DMS53 treated with DMSO at 0.1 percent for 48 hours (cell line): ENCODE measurements at regions not wholly inside any gene's neighbourhood (a gene's known extent, or its start where the extent isn't known, plus 50 kb on each side); places are given as distances from the start of the nearest gene placed in this dataset.

Experiments used
- DNase-seq: peaks from one replicate; lab custom pipeline; 2025; ENCODE audit not compliant: unreplicated experiment; lab: John Stamatoyannopoulos, UW

DNA sequence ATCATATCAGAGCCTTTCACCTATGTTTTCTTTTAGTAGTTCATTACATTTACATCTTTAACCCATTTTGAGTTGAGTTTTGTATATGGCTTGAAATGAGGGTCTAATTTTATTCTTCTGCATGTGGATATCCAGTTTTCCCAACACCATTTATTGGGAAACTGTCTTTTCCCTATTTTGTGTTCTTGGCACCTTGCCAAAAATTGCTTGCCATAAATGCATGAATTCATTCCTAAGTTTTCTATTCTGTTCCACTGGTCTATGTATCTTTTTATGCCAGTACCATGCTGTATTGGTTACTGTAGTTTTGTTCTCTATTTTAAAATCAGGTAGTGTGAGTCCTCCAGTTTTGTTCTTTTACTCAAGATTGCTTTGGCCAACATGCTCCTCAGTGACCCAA, 144.0 kb upstream of the OBI1 start:
- no peak for DNase-seq

DNA sequence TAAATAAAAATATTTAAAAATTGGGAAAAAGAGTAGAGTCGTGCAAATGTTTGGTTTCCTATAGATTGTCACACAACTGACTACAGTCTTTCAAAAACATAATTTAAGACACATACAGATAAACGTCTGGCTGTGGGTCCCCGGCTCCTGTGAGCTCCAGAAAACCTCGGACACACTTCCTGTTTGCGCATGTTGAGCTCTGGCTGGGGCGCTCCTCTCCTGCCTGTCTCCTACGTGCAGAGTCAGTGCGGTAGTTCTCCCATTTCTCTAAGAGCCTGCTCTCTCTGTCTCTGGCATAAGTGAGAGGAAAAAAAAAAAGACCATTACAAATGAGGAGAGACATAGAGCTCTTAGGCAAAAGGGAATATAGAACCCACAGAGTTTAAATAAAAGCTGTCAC, 128.2 kb upstream of the OBI1 start:
- DNase-seq: no peak

DNA sequence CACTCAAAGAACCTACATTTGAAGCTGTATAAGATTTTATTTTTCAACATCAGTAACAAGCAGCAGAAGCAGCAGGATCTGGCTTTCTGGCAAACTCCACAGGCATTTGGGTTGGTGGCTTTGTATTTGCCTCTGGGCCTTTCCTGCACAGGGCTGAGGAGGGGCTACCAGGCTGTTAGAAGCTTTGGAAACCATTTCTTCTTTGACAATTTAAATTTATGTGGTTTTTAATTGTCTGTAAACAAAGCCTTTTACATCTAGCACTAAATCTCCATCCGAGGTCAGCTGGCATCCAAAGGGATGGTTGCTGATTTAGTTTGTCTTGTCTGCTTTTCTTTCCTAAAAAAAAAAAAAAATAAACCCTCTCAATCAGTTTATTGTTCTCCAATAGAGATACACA, 127.5 kb upstream of the OBI1 start:
- no peak for DNase-seq

DNA sequence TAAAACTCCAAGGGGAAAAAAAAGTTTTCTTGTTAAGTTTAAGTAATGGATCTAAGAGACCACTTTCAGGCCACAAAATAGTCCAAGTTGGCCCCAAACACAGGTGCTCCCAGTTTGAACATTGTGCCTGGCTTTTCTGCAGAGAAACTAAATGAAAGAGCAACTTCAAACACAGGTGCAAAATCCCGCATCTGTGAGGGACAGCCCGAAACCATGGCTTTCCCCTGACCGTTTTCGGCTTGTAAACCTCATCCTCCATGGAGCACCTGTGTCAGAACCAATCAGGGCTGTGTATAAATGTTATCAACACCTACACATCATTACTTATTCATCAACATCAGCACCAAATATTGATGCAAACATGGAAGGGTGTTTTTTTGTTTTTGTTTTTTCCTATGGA, 126.8 kb upstream of the OBI1 start:
- no peak for DNase-seq

DNA sequence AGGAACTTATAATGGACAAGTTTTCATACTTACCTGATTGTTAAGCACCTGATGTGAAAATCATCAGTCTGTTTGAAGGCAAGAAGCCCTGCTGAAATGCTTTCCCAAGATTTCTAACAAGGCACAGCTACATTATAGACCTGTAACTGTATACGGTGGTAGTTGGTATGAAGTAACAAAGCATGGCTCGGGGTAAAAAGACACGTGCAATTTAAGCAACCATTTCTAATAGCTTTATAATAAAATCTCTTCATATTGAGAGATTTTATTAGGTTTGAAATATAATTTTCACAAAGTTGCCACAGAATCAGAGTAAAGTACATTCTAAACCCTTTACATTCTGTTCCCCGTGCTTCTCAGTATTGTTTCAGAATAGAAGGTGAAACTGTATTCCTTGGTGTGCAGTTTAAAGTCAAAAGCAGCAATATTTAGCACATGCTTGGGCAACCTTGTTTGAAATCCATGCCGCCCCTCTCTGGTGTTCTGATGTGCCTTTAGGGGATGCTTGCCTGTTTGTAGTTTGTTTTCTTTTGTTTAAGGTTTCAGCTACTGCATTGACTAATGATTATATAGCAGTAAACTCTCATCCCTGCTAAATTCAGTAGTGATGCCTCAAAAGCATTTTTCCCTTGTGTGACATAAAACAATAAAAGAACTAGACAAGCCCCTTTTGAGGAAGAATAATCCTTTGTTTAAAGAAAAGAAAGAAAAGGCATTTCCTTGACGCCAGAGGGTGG, 125.2 kb upstream of the OBI1 start:
- DNase-seq: no peak

DNA sequence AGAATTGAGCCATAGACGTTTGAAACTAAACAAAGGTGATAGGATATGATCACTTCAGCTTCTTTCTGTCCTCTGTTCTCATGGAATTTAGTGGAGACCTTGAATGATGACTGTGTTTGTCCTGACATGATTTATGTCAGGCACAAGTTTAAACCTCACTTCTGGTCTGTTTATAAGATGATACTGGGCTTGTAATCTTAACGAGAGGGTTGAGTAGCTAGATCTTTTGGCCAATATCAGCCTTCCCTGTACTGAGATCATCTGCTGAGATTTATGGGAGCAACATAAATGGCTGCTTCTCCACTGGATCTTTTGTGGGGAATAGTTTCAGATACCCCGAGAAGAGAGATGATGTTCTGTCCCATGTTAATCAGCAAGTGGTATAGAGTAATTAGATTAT, 121.8 kb upstream of the OBI1 start:
- no peak for DNase-seq

DNA sequence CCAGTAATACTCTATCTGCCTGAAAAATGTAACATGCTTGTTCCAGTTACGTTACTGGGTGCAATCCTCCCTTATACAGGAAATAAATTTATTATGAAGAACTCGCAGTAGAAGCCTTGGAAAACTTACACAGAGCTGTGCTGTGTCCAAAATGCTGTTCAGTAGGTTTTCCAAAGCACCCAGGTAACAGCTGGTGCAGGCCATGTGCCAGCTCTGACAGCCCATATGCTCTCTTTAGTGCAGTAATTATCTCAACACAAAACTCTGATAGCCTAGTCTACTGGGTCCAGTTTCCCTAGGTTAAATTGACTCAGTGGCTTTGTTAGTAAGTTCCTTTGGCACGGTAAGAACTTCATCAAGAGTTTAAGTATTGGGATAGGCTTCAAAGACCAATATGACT, 120.7 kb upstream of the OBI1 start:
- no peak for DNase-seq

DNA sequence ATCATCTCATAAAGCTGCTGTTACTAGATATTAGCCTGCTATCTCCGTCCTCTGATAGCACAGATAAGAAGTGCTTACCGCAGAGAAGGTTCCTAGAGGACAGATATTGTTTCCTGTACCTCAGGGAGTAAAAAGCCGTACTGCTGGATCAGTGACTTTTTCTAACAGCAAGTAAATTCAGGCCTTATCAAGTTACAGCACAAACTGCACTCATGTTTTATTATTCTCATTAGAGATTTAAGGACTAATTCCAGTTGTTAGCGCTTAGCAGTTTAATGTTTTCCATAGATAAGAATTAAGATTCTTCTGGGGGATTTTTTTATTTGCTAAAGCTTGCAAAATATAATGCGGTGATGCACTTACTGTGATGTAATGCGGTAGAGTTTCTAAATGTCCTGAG, 119.0 kb upstream of the OBI1 start:
- no peak for DNase-seq

DNA sequence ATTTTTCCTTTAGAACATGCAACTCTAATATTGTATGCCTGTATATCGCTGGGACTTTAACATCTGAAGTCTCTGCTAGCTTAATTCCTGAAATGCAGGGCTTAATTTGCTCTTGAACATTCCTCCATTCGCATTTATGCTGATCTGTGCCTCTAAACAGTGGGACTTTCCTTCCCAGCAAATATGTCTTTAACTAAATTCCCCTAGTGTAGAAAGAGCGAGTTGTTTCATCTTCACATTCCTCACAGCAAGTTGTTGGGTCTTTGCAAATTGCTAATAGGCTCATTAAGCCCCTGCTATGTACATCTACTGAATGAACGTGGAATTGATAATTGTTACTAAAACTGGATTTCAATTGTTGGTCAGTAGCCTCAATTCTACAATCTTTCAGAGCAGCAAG, 118.4 kb upstream of the OBI1 start:
- DNase-seq: no peak

DNA sequence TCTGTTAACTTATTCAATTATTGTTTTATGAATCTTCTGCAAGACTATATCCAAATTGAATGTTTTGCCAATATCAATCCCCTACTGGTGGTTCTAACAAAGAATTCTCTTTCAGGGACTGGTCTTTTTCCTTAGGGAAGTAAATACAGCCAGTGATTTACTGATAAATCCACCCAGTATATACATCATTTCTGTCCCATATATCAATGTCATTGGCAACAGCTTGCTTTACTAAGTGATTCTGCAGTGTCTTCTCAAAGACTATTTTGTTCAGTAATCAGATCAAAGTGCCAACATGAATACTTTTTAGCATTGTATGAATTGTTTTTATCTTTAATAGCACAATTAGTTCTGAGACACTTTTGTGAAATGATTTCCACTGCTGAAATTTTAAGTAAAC, 114.0 kb upstream of the OBI1 start:
- DNase-seq: no peak

DNA sequence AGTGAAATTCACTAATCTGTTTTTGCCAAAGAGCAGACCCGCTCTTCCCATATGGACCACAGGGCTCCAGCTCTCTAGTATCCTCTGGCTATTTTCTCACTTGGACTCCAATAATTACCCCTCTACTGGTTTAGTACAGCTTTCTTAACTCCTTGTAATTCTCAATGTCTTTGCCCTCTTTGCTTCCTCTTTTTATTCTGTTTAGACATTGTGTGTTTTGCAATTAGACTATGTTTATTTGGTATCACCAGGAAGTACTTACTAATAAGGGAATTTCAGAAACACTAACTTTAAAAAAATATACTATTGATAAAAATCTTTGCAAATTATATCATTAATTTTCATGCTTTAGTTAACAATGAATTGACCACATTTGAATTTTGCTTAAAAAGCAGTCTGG, 111.6 kb upstream of the OBI1 start:
- DNase-seq: no peak

DNA sequence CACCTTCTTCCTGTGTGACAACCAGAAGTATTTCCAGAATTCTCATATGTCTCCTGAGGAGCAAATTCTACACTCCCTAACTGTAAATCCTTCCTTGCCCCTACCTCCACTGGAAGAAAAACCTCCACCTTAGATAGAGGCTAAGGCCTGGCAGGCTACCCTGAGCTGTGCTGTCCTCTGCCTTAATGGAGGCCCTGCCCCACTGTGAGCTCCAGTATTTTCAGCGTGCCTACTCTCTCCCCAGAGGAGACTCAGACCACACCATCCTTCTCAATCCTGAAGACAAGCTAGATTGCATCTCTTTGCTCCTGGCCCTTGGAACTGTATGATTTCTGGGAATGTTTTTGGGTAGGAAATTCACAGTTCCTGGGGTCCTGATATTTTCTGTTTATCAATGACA, 110.0 kb upstream of the OBI1 start:
- no peak for DNase-seq

DNA sequence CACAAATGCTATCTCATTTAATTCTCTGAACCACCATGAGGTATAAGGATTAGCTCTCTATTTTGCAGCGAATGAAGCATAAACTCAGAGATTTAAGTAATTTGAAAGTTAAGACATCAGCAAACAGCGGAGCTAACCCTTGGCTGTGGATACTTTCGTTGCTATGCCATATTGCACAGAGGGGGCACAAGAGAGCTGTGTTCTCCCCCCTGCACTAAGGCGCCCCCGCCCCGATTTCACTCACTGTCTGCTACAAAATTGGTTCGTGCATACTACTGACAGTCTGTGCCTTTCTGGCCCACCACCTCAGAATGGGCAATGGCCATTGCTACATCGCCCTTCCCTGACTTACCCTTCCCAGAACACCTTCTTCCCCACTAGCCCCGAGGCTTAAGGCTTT, 105.7 kb upstream of the OBI1 start:
- no peak for DNase-seq

DNA sequence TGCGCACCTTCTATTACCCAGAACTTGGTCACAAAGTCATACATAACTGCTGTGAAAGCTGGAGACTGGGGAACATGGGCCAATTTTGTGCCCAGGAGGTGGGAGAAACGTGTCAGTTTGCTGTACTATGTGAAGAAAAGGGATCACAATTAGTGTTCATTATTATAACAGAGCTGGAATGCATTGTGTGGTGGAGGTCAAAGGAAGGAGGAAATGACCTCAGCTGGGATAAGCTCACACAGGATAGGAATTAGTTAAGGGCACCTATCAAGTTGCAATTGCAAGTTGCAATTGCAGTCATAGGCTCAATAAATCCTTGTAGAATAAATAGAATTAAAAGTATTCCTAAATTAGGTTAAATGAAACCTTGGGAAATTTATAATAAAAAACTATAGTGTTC, 103.9 kb upstream of the OBI1 start:
- no peak for DNase-seq

DNA sequence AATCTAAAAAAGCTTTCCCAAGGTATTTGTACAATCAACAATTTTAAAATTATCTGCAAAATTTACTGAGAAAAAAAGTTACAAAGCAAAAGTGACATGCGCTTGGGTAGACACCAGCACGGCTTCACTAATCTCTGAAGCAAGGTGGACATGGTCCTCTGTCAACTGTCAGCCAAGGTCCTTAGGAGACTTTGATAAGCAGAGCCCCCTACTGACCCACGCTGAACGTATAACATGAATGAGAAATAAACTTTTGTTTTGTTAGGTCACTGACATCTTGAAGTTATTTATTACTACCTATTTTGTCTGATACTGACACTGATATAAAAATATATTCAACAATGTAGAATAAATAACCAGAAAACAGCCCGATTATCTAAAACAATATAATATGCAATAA, 100.7 kb upstream of the OBI1 start:
- DNase-seq: no peak

DNA sequence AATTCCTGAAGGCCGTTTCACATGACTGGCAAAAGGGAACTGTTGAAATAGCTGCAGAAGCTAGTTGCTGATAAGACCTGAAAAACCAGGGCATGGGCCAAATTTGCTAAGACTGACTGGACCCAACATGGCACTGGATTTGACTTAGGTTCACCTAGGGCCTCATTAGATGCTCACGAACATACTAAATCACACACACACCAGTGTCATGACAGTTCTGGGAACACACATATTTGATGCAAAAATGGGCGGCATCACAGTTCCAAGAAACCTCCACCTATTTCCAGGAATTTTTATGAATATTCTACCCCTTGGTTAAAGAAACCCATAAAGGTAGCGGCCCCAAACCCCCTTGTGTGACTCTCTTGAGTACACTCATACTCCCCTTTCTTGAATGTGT, 99.6 kb upstream of the OBI1 start:
- DNase-seq: no peak

DNA sequence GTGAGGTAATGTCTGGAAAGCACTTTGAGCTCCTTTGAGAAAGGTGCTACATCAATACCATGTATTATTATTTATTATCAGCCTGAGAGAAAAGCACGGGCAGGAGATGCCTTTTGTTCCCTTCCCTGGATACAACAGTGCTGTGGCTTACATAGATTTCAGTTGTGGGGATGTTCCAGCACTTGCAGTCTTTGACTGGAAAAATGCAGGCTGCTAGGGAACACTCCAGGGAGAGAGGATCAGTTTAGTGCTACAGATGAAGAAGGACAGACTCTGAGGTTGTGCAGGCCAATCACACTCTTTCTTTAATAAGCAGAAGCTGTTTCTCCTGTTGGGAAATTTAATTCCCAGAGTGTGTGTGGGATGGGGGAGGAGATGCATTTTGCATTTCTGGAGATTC, 94.5 kb upstream of the OBI1 start:
- DNase-seq: no peak

DNA sequence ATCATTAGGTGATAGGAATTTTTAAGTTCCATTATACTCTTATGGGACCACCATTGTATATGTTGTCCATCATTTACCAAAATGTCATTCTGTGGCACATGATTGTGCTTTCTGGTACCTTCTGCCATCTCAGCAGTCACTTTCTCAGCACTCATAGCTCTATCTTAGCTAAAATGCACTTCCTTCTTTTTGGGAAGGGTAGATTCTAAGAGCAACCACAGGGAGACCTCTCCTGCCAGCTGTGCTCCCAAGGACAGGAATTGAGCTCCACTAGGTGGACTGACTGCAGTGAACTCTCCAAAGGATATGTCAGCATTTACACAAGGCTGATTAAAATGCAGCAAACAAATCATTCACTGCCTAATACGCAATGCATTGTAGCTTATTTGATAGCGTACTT, 91.8 kb upstream of the OBI1 start:
- DNase-seq: no peak

DNA sequence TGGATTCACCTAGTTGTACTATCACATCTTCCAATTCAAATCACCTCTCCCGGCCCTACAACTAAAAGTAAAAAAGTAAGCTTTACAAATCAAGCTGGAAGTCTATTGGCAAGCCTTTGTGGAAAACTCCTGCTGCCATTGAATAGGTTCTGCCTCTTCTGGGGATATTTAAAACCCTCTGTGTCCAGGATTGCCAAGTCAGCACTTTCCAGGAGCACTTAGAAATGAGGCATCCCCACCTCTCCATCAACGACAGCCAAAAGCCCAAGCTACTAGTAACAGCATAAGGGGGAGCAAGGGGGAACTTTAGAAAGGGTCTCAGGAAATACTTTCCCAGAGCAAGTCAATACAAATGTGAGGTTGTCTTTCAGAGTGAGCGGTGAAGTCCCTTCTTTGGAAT, 85.0 kb upstream of the OBI1 start:
- no peak for DNase-seq

DNA sequence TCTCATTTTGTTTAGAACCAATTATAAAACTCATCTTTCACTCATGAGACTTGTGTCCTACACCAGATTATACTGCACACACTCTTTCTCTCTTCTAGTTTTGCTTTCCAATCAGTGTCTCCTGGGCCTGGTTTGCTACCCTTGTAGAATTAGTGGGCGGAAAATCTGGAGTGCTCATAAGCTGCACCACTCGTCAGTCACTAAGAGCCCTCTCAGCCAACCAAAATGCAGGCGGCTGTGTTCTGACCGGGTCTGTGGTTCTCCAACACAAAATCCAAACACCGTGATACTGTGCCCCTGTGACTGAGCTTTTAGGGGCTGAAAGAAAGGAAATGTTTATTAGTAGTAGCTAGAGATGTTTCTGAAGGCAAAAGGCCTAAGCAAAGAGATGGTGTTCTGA, 83.7 kb upstream of the OBI1 start:
- no peak for DNase-seq

DNA sequence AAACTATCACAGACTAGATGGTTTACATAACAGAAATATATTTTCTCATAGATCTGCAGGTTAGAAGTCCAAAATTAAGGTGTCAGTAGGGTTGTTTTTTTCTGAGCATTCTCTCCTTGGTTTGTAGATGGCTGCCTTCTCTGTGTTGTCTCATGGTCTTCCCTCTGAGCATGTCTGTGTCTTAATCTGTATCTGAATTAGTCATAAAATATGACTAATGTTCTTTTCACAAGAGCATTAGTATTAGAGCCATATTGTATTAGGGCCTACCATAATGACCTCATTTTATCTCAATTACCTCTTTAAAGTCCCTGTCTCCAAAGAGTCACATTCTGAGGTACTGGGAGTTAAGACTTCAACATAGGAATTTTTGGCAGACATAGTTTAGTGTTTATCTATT, 77.2 kb upstream of the OBI1 start:
- no peak for DNase-seq

DNA sequence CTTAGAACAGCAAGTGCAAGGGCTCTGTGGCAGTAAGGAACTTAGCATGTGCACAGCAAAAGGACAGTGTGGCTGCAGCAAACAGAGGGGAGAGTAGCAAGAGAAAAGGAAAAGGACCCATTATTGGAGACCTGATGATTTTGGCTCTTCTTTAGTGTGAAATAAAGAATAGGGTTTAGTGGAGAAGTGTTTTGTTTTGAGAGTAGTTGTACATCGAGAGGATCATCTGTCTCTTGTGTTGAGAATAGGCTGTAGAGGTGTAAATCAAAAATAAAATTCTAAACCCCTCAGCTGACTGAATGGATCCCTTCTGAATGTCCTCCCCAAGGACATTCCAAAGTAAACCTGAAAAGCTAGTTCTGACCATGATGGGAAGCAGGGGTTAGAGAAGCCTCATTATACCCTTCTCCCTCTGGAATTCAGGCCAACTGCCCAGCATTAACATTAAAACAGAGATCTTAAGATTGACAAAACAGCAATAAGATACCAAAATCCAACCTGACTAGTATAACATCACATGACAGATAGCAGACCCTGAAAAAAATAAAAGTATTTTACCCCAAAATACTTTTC, 73.6 kb upstream of the OBI1 start:
- no peak for DNase-seq

DNA sequence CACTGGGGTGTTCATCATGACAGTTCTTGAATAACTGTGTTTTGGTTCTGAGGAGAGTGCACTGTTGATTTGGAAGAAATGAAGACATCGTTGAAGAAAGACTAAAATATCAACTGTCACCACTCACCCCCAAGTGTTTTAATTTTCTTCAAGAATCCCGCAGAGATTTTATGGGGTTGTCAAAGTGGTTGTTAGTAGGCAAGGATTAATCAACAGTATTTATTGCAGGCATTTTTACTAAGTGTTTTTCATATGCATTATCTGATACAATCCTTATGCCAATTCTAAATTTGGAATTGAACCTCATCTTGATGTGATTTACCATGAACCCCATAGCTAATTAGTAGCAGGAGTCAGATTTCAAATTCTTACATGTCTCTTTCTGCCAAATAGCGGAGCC, 63.7 kb upstream of the OBI1 start:
- DNase-seq: no peak
